C4-2B (cell line): ENCODE measurements at regions not wholly inside any gene's neighbourhood (a gene's known extent, or its start where the extent isn't known, plus 50 kb on each side); places are given as distances from the start of the nearest gene placed in this dataset.

Experiments
- ZFX ChIP-seq: fragments of 450-650 bp; IDR thresholded peaks from 2 replicates; pipeline ENCODE4 v1.6.1; 2017
- TF ChIP-seq, protein P1 (sequence below): fragments of 450-650 bp; conservative IDR thresholded peaks from 2 replicates; pipeline ENCODE4 v1.5.1; 2017; ENCODE audit warnings: mild to moderate bottlenecking

DNA sequence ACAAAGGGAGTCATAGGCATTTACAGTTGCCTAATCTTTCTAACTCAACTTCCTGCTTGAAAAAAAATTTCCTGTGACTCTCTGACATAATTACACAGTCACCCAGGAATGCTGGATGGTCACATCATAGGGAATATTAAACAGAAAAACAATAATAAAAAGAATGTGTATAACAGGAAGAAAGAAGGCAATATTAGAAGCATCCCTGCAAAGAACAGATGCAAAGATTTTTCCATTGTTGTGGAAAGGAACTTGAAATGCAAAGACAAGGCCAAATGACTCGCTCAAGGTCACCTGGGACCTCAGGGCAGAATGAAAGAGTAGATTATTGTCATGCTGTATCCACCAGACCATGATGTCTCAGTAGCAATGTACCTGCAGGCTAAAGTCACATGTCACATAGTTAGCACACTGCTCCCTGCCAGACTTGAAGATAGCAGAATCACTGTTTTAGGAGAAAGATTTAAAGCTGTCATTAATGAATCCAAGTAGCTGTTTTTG lies 184.3 kb downstream of the CYYR1 start:
- TF ChIP-seq, protein P1, sequence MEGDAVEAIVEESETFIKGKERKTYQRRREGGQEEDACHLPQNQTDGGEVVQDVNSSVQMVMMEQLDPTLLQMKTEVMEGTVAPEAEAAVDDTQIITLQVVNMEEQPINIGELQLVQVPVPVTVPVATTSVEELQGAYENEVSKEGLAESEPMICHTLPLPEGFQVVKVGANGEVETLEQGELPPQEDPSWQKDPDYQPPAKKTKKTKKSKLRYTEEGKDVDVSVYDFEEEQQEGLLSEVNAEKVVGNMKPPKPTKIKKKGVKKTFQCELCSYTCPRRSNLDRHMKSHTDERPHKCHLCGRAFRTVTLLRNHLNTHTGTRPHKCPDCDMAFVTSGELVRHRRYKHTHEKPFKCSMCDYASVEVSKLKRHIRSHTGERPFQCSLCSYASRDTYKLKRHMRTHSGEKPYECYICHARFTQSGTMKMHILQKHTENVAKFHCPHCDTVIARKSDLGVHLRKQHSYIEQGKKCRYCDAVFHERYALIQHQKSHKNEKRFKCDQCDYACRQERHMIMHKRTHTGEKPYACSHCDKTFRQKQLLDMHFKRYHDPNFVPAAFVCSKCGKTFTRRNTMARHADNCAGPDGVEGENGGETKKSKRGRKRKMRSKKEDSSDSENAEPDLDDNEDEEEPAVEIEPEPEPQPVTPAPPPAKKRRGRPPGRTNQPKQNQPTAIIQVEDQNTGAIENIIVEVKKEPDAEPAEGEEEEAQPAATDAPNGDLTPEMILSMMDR = no peak
- no peak for TF ChIP-seq ZFX
